Panc1 (cell line): ENCODE measurements at regions not wholly inside any gene's neighbourhood (a gene's known extent, or its start where the extent isn't known, plus 50 kb on each side); places are given as distances from the start of the nearest gene placed in this dataset.

Experiments used
- SIN3A ChIP-seq: IDR thresholded peaks from 2 replicates; pipeline ENCODE4 v1.6.1; 2012; ENCODE audit warnings: low read depth, mild to moderate bottlenecking, low read length, moderate library complexity, borderline replicate concordance; ENCODE audit not compliant: insufficient read depth
- TF ChIP-seq, protein P1 (sequence below): fragments of 450-650 bp; IDR thresholded peaks from 2 replicates; pipeline ENCODE4 v1.5.1; 2017; ENCODE audit warnings: mild to moderate bottlenecking

DNA sequence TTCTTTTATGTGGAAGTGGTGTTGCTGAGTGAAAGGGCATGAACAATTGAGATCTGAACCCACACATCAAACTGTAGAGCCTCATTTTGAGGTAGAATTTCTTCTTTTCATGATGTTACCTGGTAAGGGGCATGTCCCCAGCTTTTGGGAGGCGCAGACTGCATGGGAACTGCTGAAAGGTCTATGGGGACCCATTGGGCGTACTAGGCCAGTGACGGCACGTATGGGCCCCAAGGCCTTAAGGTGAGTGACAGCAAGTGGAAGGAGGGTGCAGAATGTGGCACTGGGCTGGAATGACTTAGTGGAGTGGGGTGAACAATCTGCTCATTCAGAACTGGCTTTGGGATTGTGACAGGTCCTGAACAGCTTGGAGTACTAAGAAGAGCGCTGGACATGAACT is 123.6 kb upstream of the RGMA start:
- TF ChIP-seq, protein P1, sequence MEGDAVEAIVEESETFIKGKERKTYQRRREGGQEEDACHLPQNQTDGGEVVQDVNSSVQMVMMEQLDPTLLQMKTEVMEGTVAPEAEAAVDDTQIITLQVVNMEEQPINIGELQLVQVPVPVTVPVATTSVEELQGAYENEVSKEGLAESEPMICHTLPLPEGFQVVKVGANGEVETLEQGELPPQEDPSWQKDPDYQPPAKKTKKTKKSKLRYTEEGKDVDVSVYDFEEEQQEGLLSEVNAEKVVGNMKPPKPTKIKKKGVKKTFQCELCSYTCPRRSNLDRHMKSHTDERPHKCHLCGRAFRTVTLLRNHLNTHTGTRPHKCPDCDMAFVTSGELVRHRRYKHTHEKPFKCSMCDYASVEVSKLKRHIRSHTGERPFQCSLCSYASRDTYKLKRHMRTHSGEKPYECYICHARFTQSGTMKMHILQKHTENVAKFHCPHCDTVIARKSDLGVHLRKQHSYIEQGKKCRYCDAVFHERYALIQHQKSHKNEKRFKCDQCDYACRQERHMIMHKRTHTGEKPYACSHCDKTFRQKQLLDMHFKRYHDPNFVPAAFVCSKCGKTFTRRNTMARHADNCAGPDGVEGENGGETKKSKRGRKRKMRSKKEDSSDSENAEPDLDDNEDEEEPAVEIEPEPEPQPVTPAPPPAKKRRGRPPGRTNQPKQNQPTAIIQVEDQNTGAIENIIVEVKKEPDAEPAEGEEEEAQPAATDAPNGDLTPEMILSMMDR = no peak
- TF ChIP-seq SIN3A = no peak
